ENCODE measurements at regions not wholly inside any gene's neighbourhood (a gene's known extent, or its start where the extent isn't known, plus 50 kb on each side); places are given as distances from the start of the nearest gene placed in this dataset.

- TF ChIP-seq CTCF (conservative IDR thresholded peaks at IDR 0.05; ENCODE audit: low read length) = no peak
- no peak for TF ChIP-seq EZH2phosphoT487 (IDR thresholded peaks at IDR 0.05; ENCODE audit: borderline replicate concordance, low read depth, low read length)
Observed at GRCh38 chr2:11889854-11890253, 143.4 kb downstream of the LPIN1 start.
